DMS 273 treated with DMSO at 0.1 percent for 48 hours (cell line): ENCODE measurements at regions not wholly inside any gene's neighbourhood (a gene's known extent, or its start where the extent isn't known, plus 50 kb on each side); places are given as distances from the start of the nearest gene placed in this dataset.
"Not testable (repeated sequence)": the region's sequence is repeated elsewhere in the genome, so short reads cannot be mapped to it uniquely, and the experiment has no call there.

Experiments used
- DNase-seq: peaks from one replicate; lab custom pipeline; 2025; lab: John Stamatoyannopoulos, UW

DNA sequence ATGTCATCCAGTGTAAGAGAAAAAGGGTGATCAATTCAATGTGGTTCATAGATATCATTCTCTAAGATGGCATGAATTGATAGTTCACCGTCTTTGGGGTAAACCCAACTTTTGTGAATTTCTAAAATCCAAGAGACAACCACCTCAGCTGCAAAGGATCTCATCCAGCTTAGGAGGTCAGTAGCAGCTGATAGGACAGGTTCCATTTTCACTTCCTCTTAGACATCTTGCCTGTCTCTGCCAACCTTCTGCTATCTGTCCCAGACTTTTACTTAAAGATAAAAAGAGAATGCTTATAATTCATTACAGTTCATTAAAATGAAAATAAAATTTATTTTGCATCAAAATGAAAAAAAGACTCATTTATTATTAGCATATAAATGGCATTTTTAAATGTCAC lies 468.2 kb downstream of the XYLT1 start:
- DNase-seq: no peak

DNA sequence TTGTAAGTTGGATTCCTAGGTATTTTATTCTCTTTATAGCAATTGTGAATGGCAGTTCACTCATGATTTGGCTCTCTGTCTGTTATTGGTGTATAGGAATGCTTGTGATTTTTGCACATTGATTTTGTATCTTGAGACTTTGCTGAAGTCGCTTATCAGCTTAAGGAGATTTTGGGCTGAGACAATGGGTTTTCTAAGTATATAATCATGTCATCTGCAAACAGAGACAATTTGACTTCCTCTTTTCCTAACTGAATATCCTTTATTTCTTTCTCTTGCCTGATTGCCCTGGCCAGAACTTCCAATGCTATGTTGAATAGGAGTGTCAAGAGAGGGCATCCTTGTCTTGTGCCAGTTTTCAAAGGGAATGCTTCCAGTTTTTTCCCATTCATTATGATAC lies 464.8 kb downstream of the XYLT1 start:
- not testable (repeated sequence) for DNase-seq

DNA sequence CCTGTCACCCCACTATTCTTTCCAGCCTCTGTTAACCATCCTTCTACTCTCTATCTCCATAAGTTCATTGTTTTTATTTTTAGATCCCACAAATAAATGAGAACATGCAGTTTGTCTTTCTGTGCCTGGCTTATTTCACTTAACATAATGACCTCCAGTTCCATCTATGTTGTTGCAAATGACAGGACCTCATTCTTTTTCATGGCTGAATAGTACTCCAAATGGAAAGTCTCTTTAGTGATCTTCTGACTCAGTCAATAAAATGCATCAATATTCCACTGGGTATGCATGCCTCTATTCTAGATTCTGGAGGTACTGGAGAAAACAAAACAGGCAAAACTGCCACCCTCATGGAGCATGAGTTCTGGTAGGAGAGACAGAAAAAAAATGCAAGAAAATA lies 459.0 kb downstream of the XYLT1 start:
- DNase-seq: no peak

DNA sequence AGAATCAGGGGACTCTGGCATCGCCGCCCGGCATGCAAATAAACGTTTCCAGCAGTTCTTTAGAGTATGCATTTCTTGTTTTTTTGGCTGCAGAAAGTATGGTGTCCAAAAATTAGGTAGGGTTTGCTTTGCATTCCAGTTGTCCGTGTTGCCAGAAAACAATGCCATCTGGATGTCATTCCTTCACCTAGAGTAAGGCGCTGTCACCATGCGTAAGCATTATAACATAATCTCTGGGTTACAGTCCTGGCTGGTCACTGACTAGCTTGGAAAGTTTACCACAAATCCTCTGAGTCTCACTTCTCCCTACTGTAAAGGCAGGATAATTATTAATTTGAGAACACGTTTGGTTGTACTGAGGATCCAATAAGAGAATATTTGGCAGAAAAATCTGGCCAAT lies 457.7 kb downstream of the XYLT1 start:
- no peak for DNase-seq

DNA sequence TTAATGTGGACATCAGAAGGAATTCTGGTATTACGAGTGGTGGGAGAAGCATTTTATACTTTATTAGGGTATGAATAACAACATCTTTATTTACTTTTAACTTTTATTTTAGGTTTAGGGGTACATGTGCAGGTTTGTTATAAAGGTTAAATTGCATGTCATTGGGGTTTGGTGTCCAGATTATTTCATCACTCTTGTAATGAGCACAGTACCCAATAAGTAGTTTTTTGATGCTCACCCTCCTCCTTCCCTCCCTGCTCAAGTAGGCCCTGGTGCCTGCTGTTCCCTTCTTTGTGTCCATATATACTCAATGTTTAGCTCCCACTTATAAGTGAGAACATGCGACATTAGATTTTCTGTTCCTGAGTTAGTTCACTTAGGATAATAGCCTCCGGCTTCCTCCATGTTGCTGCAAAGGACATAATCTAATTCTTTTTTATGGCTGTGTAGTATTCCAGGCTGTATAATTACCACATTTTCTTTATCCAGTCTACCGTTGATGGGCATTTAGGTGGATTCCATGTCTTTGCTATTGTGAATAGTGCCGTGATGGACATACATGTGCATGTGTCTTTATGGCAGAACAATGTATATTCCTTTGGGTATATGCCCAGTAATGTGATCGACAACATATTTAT lies 456.2 kb downstream of the XYLT1 start:
- DNase-seq: no peak

GRCh38 chr16:17015702-17016101 lies 455.1 kb downstream of the XYLT1 start:
- DNase-seq: no peak

DNA sequence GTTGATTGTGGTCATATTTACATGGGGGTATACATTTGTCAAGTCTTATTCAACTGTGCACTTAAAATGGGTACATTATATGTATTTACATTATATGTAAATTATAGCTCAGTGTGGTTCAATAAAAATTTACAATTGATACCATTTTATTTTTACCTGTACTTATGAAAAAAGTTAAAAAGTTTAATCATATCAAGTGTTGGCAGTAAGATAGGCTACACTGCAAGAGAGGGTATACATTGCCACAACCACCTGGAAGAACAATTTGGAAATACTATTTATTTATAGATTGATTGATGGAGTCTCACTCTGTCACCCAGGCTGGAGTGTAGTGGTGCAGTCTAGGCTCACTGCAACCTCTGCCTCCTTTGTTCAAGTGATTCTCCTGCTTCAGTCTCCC lies 453.3 kb downstream of the XYLT1 start:
- no peak for DNase-seq

GRCh38 chr16:17018585-17018939 lies 452.2 kb downstream of the XYLT1 start:
- no peak for DNase-seq

GRCh38 chr16:17019366-17019765 lies 451.4 kb downstream of the XYLT1 start:
- no peak for DNase-seq

GRCh38 chr16:17023606-17024005 lies 447.2 kb downstream of the XYLT1 start:
- DNase-seq: no peak

- no peak for DNase-seq
Measured at GRCh38 chr16:17024514-17024913, 446.2 kb downstream of the XYLT1 start.

DNA sequence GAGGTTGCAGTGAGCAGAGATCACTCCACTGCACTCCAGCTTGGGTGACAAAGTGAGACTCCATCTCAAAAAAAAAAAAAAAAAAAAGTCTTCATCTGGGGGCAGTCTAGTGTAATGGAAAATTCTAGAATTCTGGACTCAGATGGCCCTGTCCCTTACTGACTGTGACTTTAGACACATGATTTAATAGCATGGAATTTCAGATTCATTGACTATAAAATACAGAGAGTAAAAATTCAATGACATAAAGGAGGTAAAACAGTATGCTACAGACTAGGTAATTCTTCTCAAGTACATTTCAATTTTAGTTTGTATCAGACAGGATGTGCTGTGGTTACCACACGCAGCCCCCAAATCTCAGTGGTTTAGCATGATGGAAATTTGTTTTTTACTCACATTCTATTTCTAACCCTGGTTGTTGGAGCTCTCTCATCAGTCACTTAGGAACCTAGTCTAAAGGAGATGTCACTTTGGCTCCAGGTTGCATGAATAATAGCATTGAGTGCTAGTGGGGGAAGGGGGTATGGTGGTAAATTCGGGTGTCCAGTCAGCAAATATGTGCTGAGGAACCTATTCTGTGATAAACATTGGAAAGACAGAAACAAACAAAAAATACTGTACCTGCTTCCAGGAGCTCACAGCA lies 444.0 kb downstream of the XYLT1 start:
- no peak for DNase-seq

DNA sequence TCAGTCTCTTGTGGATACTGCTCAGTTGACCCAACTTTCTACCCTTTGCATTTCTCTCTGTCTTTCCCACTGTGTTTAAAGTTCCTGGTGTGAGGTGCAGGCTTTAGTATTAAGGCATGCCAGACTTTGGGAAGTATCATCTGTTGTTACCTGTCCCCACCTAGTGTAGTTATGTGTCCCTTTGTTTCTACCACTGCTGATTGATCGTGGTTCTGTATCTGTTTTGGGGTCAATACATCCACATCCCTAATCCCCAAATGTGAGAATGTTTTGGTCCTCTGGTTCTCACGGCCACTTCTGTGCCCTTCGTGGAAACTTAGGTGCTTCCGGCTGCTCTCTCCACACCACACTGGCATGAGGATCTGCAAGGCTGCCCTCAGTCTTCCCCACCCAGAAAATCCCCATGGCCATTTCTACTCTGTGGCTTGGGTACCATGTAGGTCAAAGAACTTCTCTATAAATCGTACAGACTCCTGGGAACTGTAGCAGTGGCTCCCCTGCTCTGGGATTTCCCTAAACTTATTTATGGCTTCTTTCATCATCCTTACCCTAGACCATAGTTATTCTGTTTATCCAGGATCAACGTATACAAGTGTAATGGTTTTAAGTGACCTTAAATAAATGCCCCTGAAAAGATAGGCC lies 443.2 kb downstream of the XYLT1 start:
- no peak for DNase-seq

DNA sequence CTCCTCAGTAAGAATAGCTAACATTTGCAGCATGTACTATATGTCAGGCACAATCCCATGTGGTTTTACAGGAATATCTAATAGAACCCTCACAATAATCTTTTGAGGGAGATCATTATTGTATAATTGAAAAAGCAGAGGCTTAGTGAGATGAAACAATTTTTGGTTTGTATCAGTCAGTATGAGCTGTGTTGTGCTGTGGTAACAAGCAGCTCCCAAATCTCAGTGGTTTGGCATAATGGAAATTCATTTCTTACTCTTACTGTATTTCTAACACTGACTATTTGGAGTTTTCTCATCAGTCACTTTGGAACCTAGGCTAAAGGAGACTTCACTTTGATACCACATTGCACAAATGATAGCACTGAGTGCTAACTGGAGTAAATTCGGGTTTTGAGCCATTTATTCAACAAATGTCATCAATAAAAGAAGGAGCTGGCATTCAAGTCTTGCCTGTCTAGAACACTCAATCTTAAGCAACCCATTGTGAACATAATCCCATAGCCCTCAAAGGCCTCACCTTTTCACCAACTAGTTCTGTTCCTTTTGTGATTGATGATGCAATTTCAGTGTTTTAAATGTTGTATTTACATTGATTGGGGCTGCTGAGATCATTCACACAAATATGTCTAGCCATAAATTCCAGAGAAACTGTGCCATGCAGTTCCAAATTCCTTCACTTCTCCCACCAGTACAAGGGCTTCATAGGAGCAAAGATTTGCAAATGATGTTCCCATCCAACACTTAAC lies 441.0 kb downstream of the XYLT1 start:
- no peak for DNase-seq

DNA sequence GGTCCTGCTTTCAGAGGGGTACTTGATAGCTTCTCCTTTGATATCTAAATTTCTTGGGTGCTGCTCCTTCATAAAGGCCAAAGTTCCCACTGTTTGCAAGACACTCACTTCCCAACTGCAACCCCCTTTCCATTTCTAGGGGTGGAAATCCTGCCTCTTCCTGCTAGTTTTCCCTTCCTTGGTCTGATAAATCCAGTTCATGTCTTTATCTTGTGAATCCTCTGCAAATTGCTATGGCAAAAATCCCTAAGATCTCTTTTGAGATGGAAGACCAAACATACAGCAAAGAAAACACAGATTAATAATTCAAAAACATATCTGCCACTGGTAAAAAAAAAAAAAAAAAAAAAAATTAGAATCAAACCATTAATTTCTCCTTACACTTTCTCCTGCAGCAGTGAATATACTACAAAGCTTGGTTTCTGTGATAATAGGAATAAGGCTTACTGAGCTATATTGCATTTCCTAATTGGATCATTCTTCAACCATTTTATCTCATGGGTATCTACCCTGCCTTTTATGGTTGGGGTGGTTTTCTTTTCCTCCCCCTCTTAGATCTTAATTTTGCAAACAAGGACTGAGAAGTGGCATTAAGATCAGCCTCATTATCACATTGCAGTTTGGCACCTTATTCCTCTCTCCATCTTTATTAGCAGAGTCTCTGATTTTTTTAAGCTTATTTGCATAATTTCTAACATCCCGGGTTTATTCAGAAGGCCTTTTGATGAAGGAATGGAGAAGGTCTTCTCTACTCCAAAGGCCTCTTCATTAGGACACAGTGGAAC lies 439.1 kb downstream of the XYLT1 start:
- no peak for DNase-seq

- DNase-seq: no peak
Measured at GRCh38 chr16:17032332-17032731, 438.4 kb downstream of the XYLT1 start.

- no peak for DNase-seq
Measured at GRCh38 chr16:17034477-17035252, 436.1 kb downstream of the XYLT1 start.

DNA sequence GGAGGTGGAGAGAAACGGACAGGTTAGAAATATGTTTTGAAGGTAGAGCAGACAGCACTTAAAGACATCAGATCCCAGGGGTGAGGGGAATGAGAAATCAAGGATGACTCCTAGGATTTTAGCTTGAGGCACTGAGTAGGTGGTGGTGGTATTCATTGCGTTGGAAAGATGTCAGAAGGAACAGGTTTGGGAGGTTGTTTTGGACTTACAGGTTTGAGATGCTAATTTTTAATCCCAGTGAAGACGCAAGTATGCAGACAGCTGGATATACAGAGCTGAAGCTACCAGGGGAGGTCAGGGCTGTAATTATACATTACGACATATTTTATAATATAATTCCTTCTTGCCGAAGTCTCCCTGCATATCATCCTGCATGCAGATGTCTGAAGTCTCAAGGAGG lies 433.3 kb downstream of the XYLT1 start:
- DNase-seq: no peak

GRCh38 chr16:17038415-17038814 lies 432.3 kb downstream of the XYLT1 start:
- no peak for DNase-seq

DNA sequence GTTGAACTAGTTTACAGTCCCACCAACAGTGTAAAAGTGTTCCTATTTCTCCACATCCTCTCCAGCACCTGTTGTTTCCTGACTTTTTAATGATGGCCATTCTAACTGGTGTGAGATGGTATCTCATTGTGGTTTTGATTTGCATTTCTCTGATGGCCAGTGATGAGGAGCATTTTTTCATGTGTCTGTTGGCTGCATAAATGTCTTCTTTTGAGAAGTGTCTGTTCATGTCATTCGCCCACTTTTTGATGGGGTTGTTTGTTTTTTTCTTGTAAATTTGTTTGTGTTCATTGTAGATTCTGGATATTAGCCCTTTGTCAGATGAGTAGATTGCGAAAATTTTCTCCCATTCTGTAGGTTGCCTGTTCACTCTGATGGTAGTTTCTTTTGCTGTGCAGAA lies 421.7 kb downstream of the XYLT1 start:
- not testable (repeated sequence) for DNase-seq

GRCh38 chr16:17050468-17050867 lies 420.3 kb downstream of the XYLT1 start:
- DNase-seq: no peak
